CD14-positive monocyte (primary cell): ENCODE measurements at regions not wholly inside any gene's neighbourhood (a gene's known extent, or its start where the extent isn't known, plus 50 kb on each side); places are given as distances from the start of the nearest gene placed in this dataset.

Experiments used
- DNase-seq, 3 donors: peaks; one replicate each; pipeline ENCODE4 v3.0.0-alpha.2; 2011 to 2022
- H2AFZ ChIP-seq: 2 replicates; pipeline ENCODE4 v1.6.0; 2012; ENCODE audit warnings: mild to moderate bottlenecking, low read depth, low read length, inconsistent platforms; ENCODE audit not compliant: insufficient read depth, poor library complexity, severe bottlenecking
- H3K27ac ChIP-seq, 2 donors: 1 replicate in 1 of 2; 2 replicates in 1 of 2; pipeline ENCODE4 v1.5.1; 2012 to 2013; ENCODE audit warnings: low read length in 2 of 2, control low read depth in 1 of 2, inconsistent platforms in 1 of 2, low read depth in 1 of 2, mild to moderate bottlenecking in 1 of 2
- H3K27me3 ChIP-seq, 2 donors: one replicate each; pipeline versions ENCODE4 v1.6.0 to v1.6.1; 2011 to 2013; ENCODE audit warnings: low read length in 2 of 2; ENCODE audit not compliant: control insufficient read depth in 2 of 2, insufficient read depth in 2 of 2
- H3K36me3 ChIP-seq, 2 donors: replicated peaks in 1 of 2; 1 replicate in 1 of 2; 2 replicates in 1 of 2; pipeline versions ENCODE4 v1.5.1 to v1.6.1; 2012 to 2013; ENCODE audit warnings: low read length in 2 of 2, control low read depth in 1 of 2, inconsistent platforms in 1 of 2, mild to moderate bottlenecking in 1 of 2; ENCODE audit not compliant: insufficient read depth in 2 of 2, control insufficient read depth in 1 of 2
- H3K4me1 ChIP-seq, 2 donors: 1 replicate in 1 of 2; 2 replicates in 1 of 2; pipeline versions ENCODE4 v1.5.1 to v1.6.1; 2012 to 2013; ENCODE audit warnings: low read length in 2 of 2, control low read depth in 1 of 2, inconsistent platforms in 1 of 2, mild to moderate bottlenecking in 1 of 2, moderate library complexity in 1 of 2; ENCODE audit not compliant: insufficient read depth in 2 of 2, control insufficient read depth in 1 of 2
- H3K4me2 ChIP-seq: replicated peaks from 2 replicates; pipeline ENCODE3; 2012; ENCODE audit warnings: low read length, moderate library complexity, mild to moderate bottlenecking; ENCODE audit not compliant: poor library complexity, severe bottlenecking; ENCODE audit errors: extremely low read depth
- H3K4me3 ChIP-seq, 3 experiments: fragments of 200-600 bp in 1 of 3; sonication (generic) in 1 of 3; replicated peaks in 1 of 3; 1 replicate in 2 of 3; 2 replicates in 1 of 3; pipeline ENCODE4 v1.5.1; 2011 to 2013; ENCODE audit warnings: low read length in 3 of 3, mild to moderate bottlenecking in 3 of 3, control low read depth in 2 of 3, low read depth in 2 of 3, inconsistent platforms in 1 of 3, moderate library complexity in 1 of 3
- H3K79me2 ChIP-seq: 2 replicates; pipeline ENCODE4 v1.6.0; 2012; ENCODE audit warnings: mild to moderate bottlenecking, control low read depth, inconsistent platforms, low read length, moderate library complexity; ENCODE audit not compliant: insufficient read depth
- H3K9ac ChIP-seq: 2 replicates; pipeline ENCODE4 v1.6.0; 2017; ENCODE audit warnings: low read length, mild to moderate bottlenecking; ENCODE audit not compliant: insufficient read depth, poor library complexity, severe bottlenecking
- H3K9me3 ChIP-seq, 2 donors: replicated peaks in 1 of 2; 1 replicate in 1 of 2; 2 replicates in 1 of 2; pipeline versions ENCODE4 v1.5.1 to v1.6.1; 2012 to 2013; ENCODE audit warnings: low read length in 2 of 2, control low read depth in 1 of 2; ENCODE audit not compliant: control insufficient read depth in 1 of 2, insufficient read depth in 1 of 2
- H4K20me1 ChIP-seq: 2 replicates; pipeline ENCODE4 v1.6.0; 2012; ENCODE audit warnings: mild to moderate bottlenecking, low read length, control low read depth, moderate library complexity; ENCODE audit not compliant: insufficient read depth
- H3K27ac Mint-ChIP-seq, 7 donors: one replicate each; pipeline ENCODE4 v1.8.0; 2020; ENCODE audit warnings: mild to moderate bottlenecking in 7 of 7, mixed read lengths in 7 of 7, moderate library complexity in 6 of 7, inconsistent platforms in 2 of 7
- H3K27me3 Mint-ChIP-seq, 3 donors: one replicate each; pipeline ENCODE4 v1.8.0; 2021 to 2022; ENCODE audit warnings: low read depth in 3 of 3, mild to moderate bottlenecking in 3 of 3, mixed read lengths in 3 of 3, moderate library complexity in 3 of 3, inconsistent platforms in 1 of 3
- H3K36me3 Mint-ChIP-seq, 2 donors: one replicate each; pipeline ENCODE4 v1.8.0; 2020; ENCODE audit warnings: mixed read lengths in 2 of 2, inconsistent platforms in 1 of 2, mild to moderate bottlenecking in 1 of 2
- H3K4me1 Mint-ChIP-seq: one replicate; pipeline ENCODE4 v1.8.0; 2020; ENCODE audit warnings: mild to moderate bottlenecking, mixed read lengths
- H3K4me3 Mint-ChIP-seq, 2 donors: one replicate each; pipeline ENCODE4 v1.8.0; 2020; ENCODE audit warnings: mild to moderate bottlenecking in 2 of 2, mixed read lengths in 2 of 2, moderate library complexity in 1 of 2
- H3K9me3 Mint-ChIP-seq, 7 donors: one replicate each; pipeline ENCODE4 v1.8.0; 2020 to 2022; ENCODE audit warnings: mixed read lengths in 7 of 7, mild to moderate bottlenecking in 6 of 7, moderate library complexity in 6 of 7, inconsistent platforms in 2 of 7
- WGBS: methylation state at CpG from one replicate; pipeline ENCODE4 v1.1.5; 2013; ENCODE audit warnings: missing lambda C conversion rate; ENCODE audit not compliant: insufficient coverage; 5-methylcytosine and 5-hydroxymethylcytosine counted together
- intact Hi-C, 2 donors: fragments of 100-400 bp; cut with micrococcal nuclease; formaldehyde crosslinking; loops; one replicate each; pipeline versions ENCODE4 v1.15.0 to v1.15.1; 2023
- TF ChIP-seq, protein P1 (sequence below): fragments of 200-600 bp; IDR thresholded peaks from one replicate; pipeline ENCODE4 v1.8.0; 2022; ENCODE audit warnings: antibody characterized with exemption, mild to moderate bottlenecking

DNA sequence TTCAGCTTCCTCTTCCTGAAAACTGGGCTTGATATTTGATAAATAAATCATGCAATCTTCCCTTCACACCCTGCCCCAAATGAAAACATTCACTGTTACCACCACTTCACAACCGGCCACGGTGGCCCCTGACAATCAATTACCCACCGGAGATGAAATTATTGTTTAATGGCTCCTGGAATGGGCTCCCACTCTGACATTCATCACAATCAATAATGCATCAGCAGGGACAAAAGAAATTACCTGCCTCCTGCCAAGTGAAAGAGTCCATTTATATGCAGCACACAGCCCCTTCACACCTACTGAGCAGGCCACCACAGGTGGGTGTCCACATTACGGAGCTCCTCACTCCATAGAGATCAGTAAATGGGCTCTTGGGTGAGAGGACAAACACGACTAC, 193.5 kb upstream of the SNX19 start:
- no peak overlapping the region for H3K4me3 ChIP-seq
- no peak overlapping the region for H3K4me3 Mint-ChIP-seq

DNA sequence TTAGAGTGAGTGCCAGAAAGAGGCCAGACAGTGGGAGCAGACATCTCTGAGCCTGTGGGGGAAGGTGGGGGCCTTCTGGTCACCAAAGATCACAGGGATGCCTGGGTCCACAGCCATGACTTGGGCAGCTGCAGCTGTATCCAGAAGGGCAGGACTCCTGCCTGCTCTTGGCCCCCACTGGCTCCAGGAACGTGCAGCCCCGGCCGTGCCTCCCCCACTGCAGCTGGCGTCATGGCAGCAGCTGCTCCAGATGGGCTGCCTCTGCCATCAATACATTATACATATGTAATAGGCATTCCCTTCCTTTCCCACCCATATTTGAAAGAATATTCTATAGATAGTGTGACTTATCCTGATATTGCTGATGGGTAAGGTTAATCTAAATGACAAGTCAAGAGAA, 195.5 kb upstream of the SNX19 start:
- H3K27ac Mint-ChIP-seq, result no peak overlapping the region
- no CpG with 5 or more reads among the region's 4 CpGs for WGBS
- H4K20me1 ChIP-seq, result no peaks in the 10 kb centered on the region

More for the DNA sequence above, 193.5 kb upstream of the SNX19 start:
- Mint-ChIP-seq H3K36me3 (no peaks in the 10 kb centered on the region), H3K27me3 (peaks cover 0 to 2% (median 1%) of the 10 kb centered on the region in 3 donors), H3K4me1 (no peaks in the 10 kb centered on the region), H3K9me3 (peaks cover 5 to 19% (median 10%) of the 10 kb centered on the region in 7 donors), H3K27ac (no peak overlapping the region)
- intact Hi-C loops, result no loop called here
- H4K20me1 ChIP-seq, result no peaks in the 10 kb centered on the region
- DNase-seq, result no peak
- TF ChIP-seq, protein P1, sequence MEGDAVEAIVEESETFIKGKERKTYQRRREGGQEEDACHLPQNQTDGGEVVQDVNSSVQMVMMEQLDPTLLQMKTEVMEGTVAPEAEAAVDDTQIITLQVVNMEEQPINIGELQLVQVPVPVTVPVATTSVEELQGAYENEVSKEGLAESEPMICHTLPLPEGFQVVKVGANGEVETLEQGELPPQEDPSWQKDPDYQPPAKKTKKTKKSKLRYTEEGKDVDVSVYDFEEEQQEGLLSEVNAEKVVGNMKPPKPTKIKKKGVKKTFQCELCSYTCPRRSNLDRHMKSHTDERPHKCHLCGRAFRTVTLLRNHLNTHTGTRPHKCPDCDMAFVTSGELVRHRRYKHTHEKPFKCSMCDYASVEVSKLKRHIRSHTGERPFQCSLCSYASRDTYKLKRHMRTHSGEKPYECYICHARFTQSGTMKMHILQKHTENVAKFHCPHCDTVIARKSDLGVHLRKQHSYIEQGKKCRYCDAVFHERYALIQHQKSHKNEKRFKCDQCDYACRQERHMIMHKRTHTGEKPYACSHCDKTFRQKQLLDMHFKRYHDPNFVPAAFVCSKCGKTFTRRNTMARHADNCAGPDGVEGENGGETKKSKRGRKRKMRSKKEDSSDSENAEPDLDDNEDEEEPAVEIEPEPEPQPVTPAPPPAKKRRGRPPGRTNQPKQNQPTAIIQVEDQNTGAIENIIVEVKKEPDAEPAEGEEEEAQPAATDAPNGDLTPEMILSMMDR, result no peak
- H3K36me3 ChIP-seq, result no peaks in the 10 kb centered on the region
- H3K9ac ChIP-seq, result no peak overlapping the region
- no peak overlapping the region for H3K4me2 ChIP-seq
- no peaks in the 10 kb centered on the region for H3K79me2 ChIP-seq
- H2AFZ ChIP-seq, result no peak overlapping the region
- no peaks in the 10 kb centered on the region for H3K27me3 ChIP-seq
- 77% methylated on average over 3 of the region's 5 CpGs for WGBS
- no peaks in the 10 kb centered on the region for H3K4me1 ChIP-seq
- no peak overlapping the region for H3K27ac ChIP-seq
- peaks cover 11 to 22% of the 10 kb centered on the region in 2 donors for H3K9me3 ChIP-seq

More for the DNA sequence above, 195.5 kb upstream of the SNX19 start:
- no peaks in the 10 kb centered on the region for H3K4me1 ChIP-seq
- DNase-seq, result no peak
- H3K4me3 ChIP-seq, result no peak overlapping the region
- H3K9ac ChIP-seq, result no peak overlapping the region
- H3K4me2 ChIP-seq, result no peak overlapping the region
- H3K79me2 ChIP-seq, result no peaks in the 10 kb centered on the region
- no peak overlapping the region for H3K27ac ChIP-seq
- peaks cover 11 to 22% of the 10 kb centered on the region in 2 donors for H3K9me3 ChIP-seq
- TF ChIP-seq, protein P1, result no peak
- H3K9me3 Mint-ChIP-seq, result peaks cover 5 to 19% (median 11%) of the 10 kb centered on the region in 7 donors
- H3K4me1 Mint-ChIP-seq, result no peaks in the 10 kb centered on the region
- H3K27me3 Mint-ChIP-seq, result peaks cover 0 to 1% (median 0%) of the 10 kb centered on the region in 3 donors
- no peaks in the 10 kb centered on the region for H3K36me3 ChIP-seq
- intact Hi-C loops, result no loop called here
- H2AFZ ChIP-seq, result no peak overlapping the region
- no peaks in the 10 kb centered on the region for H3K27me3 ChIP-seq
- H3K36me3 Mint-ChIP-seq, result no peaks in the 10 kb centered on the region
- H3K4me3 Mint-ChIP-seq, result no peak overlapping the region
